CD4-positive, alpha-beta T cell treated with Interleukin-6 for 4 hours (primary cell): ENCODE measurements at regions not wholly inside any gene's neighbourhood (a gene's known extent, or its start where the extent isn't known, plus 50 kb on each side); places are given as distances from the start of the nearest gene placed in this dataset.

Experiments
- DNase-seq: peaks from one replicate; pipeline ENCODE4 v3.0.0-alpha.2; 2020; ENCODE audit warnings: mixed read lengths

- DNase-seq = no peak
Observed at GRCh38 chr11:33520112-33520511, 180.5 kb downstream of the C11orf91 start.

GRCh38 chr11:33515347-33515746, 185.3 kb downstream of the C11orf91 start:
- DNase-seq = no peak

GRCh38 chr11:33514079-33514925, 186.3 kb downstream of the C11orf91 start:
- DNase-seq = no peak

- no peak for DNase-seq
Observed at GRCh38 chr11:33509632-33510031, 191.0 kb downstream of the C11orf91 start.

- no peak for DNase-seq
Observed at GRCh38 chr11:33507967-33508366, 192.7 kb downstream of the C11orf91 start.

- no peak for DNase-seq
Observed at GRCh38 chr11:33507356-33507755, 193.3 kb downstream of the C11orf91 start.

GRCh38 chr11:33505093-33505492, 195.5 kb downstream of the C11orf91 start:
- DNase-seq = no peak

GRCh38 chr11:33500861-33501479, 199.7 kb downstream of the C11orf91 start:
- DNase-seq = no peak

GRCh38 chr11:33500332-33500731, 200.3 kb downstream of the C11orf91 start:
- no peak for DNase-seq

- DNase-seq = no peak
Observed at GRCh38 chr11:33492596-33492995, 208.0 kb downstream of the C11orf91 start.

GRCh38 chr11:33490842-33491370, 209.7 kb downstream of the C11orf91 start:
- no peak for DNase-seq

- DNase-seq = no peak
Observed at GRCh38 chr11:33488971-33489370, 211.7 kb downstream of the C11orf91 start.

GRCh38 chr11:33480626-33481025, 220.0 kb downstream of the C11orf91 start:
- DNase-seq = no peak

- DNase-seq = no peak
Observed at GRCh38 chr11:33479231-33479630, 221.4 kb downstream of the C11orf91 start.

GRCh38 chr11:33478111-33478573, 221.0 kb downstream of the HIPK3 start:
- DNase-seq = no peak

- DNase-seq = no peak
Observed at GRCh38 chr11:33476945-33477606, 219.9 kb downstream of the HIPK3 start.

- DNase-seq = no peak
Observed at GRCh38 chr11:33475993-33476392, 218.8 kb downstream of the HIPK3 start.

- DNase-seq = no peak
Observed at GRCh38 chr11:33474866-33475265, 217.7 kb downstream of the HIPK3 start.

GRCh38 chr11:33471541-33471940, 214.4 kb downstream of the HIPK3 start:
- no peak for DNase-seq

GRCh38 chr11:33467966-33468365, 210.8 kb downstream of the HIPK3 start:
- no peak for DNase-seq

GRCh38 chr11:33463059-33463458, 205.9 kb downstream of the HIPK3 start:
- no peak for DNase-seq

GRCh38 chr11:33461369-33462125, 204.4 kb downstream of the HIPK3 start:
- no peak for DNase-seq

- no peak for DNase-seq
Observed at GRCh38 chr11:33457948-33458347, 200.8 kb downstream of the HIPK3 start.
